Activated CD8-positive, alpha-beta T cell treated with anti-CD3 and anti-CD28 coated beads, Interleukin-2, amount 10 ng/mL, durations not matched to agents 7 days and 5 days (primary cell): ENCODE measurements at regions not wholly inside any gene's neighbourhood (a gene's known extent, or its start where the extent isn't known, plus 50 kb on each side); places are given as distances from the start of the nearest gene placed in this dataset.

Experiments
- ATAC-seq: fragments of 150-1000 bp; cut with Tn5 transposase; one replicate; pipeline ENCODE4 v1.10.0; 2021; ENCODE audit warnings: moderate library complexity
- CTCF ChIA-PET: fragments of 350-600 bp; sonication (Branson Sonifier 250); formaldehyde crosslinking; loops from one replicate; lab custom pipeline; 2021; ENCODE audit warnings: antibody characterized with exemption; lab: Charles Lee
- POLR2A ChIA-PET: fragments of 350-600 bp; sonication (Branson Sonifier 250); formaldehyde crosslinking; loops from one replicate; lab custom pipeline; 2021; ENCODE audit warnings: antibody characterized with exemption; lab: Charles Lee
- DNase-seq: peaks from one replicate; pipeline ENCODE4 v3.0.0-alpha.2; 2020
- H3K27ac Mint-ChIP-seq: one replicate; pipeline ENCODE4 v1.8.0; 2021; ENCODE audit warnings: mild to moderate bottlenecking, mixed read lengths
- H3K27me3 Mint-ChIP-seq: one replicate; pipeline ENCODE4 v1.8.0; 2021; ENCODE audit warnings: low read depth, mixed read lengths
- H3K36me3 Mint-ChIP-seq: one replicate; pipeline ENCODE4 v1.8.0; 2021; ENCODE audit warnings: low read depth, mixed read lengths
- H3K4me1 Mint-ChIP-seq: one replicate; pipeline ENCODE4 v1.8.0; 2021; ENCODE audit warnings: low read depth, mixed read lengths
- H3K4me3 Mint-ChIP-seq: one replicate; pipeline ENCODE4 v1.8.0; 2021; ENCODE audit warnings: mild to moderate bottlenecking, mixed read lengths
- H3K9me3 Mint-ChIP-seq: one replicate; pipeline ENCODE4 v1.8.0; 2022; ENCODE audit warnings: mixed read lengths; ENCODE audit not compliant: insufficient read depth

DNA sequence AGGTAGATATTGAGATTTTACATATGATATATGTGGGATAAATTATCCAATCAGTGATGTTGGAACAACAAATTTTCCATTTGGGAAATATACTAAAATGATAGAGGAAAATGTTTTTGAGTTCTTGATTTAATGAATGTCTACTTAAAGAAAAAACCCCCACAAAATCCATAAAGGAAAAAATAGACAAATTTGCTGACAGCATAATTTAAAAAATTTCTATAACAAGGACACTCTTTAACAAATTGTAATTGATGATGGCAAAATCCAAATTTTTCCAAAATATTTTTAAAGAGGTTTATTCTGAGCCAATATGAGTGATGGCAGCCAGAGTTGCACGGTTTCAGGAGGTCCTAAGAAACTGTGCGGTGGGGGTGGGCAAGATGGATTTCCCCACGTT, 51.9 kb upstream of the RHOU start:
- POLR2A ChIA-PET, result no interaction called here
- peaks cover 3% of the 10 kb centered on the region for H3K4me1 Mint-ChIP-seq
- ATAC-seq (no peak), DNase-seq (no peak)
- H3K27me3 Mint-ChIP-seq, result peaks cover 43% of the 10 kb centered on the region
- H3K27ac Mint-ChIP-seq, result no peak overlapping the region
- no peaks in the 10 kb centered on the region for H3K36me3 Mint-ChIP-seq
- H3K4me3 Mint-ChIP-seq, result no peak overlapping the region
- no peaks in the 10 kb centered on the region for H3K9me3 Mint-ChIP-seq
- CTCF ChIA-PET, result no interaction called here

DNA sequence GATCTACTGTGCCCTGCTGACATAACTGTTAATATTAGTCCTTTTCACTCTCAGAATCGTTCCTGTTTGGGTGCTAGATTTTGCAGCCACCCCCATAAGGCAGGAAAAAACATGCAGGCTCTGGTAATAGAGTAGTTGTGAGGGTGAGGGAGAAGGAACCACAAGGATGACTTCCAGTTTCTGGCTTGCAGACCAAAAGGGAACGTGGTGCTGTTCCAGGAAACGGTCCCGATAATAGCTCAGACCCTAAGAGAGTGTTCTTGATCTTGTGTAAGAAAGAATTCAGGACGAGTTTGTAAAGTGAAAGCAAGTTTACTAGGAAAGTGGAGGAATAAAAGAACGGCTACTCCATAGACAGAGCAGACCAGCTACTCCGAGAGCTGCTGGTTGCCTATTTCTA, 50.7 kb upstream of the RHOU start:
- Mint-ChIP-seq H3K9me3 (no peaks in the 10 kb centered on the region), H3K27me3 (peaks cover 44% of the 10 kb centered on the region), H3K27ac (no peak overlapping the region), H3K4me3 (no peak overlapping the region), H3K36me3 (no peaks in the 10 kb centered on the region), H3K4me1 (peaks cover 3% of the 10 kb centered on the region)
- DNase-seq, result no peak
- POLR2A ChIA-PET, result no interaction called here
- no peak for ATAC-seq
- CTCF ChIA-PET, result no interaction called here

DNA sequence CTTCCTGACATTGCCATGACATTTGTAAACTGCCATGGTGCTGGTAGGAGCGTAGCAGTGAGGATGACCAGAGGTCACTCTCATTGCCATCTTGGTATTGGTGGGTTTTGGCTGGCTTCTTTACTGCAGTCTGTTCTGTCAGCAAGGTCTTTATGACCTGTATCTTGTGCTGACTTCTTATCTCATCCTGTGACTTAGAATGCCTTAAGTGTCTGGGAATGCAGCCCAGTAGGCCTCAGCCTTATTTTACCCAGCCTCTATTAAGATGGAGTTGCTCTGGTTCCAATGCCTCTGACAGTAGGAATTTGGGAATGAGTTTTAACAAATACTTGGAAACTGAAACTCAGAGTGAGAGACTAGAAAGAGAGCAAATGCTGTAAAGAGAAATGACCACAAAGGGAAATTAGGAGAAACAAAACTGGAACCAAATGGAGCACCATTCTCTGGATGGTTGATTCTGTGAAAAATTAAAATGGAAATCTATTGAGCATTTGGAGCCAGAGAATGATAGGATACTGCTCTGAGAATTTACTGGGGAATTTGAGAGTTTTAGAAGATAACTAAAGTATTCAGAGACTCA, 50.1 kb upstream of the RHOU start:
- CTCF ChIA-PET, result no interaction called here
- no peaks in the 10 kb centered on the region for H3K36me3 Mint-ChIP-seq

More for the DNA sequence above, 50.1 kb upstream of the RHOU start:
- peaks cover 45% of the 10 kb centered on the region for H3K27me3 Mint-ChIP-seq
- H3K4me3 Mint-ChIP-seq, result no peak overlapping the region
- no peak for ATAC-seq
- no peaks in the 10 kb centered on the region for H3K9me3 Mint-ChIP-seq
- peaks cover 3% of the 10 kb centered on the region for H3K4me1 Mint-ChIP-seq
- H3K27ac Mint-ChIP-seq, result no peak overlapping the region
- no peak for DNase-seq
- POLR2A ChIA-PET, result no interaction called here
